GM18873 (cell line): ENCODE measurements at regions not wholly inside any gene's neighbourhood (a gene's known extent, or its start where the extent isn't known, plus 50 kb on each side); places are given as distances from the start of the nearest gene placed in this dataset.

Experiments used
- ATAC-seq: cut with Tn5 transposase; IDR thresholded peaks from one replicate; pipeline ENCODE4 v1.9.1; 2021; ENCODE audit warnings: mild to moderate bottlenecking, moderate library complexity, moderate number of reproducible peaks; ENCODE audit not compliant: unreplicated experiment, low FRiP score

GRCh38 chr17:79239205-79239604 is 164.6 kb downstream of the ENGASE start:
- no peak for ATAC-seq

GRCh38 chr17:79237448-79238053 is 162.9 kb downstream of the ENGASE start:
- no peak for ATAC-seq

GRCh38 chr17:79235808-79236207 is 161.2 kb downstream of the ENGASE start:
- ATAC-seq, result no peak

- no peak for ATAC-seq
Observed at GRCh38 chr17:79233916-79234551, 159.4 kb downstream of the ENGASE start.

GRCh38 chr17:79232957-79233356 is 158.3 kb downstream of the ENGASE start:
- no peak for ATAC-seq

- ATAC-seq, result no peak
Observed at GRCh38 chr17:79231766-79232287, 157.2 kb downstream of the ENGASE start.

- no peak for ATAC-seq
Observed at GRCh38 chr17:79230576-79230975, 156.0 kb downstream of the ENGASE start.

- ATAC-seq, result no peak
Observed at GRCh38 chr17:79226037-79226436, 151.4 kb downstream of the ENGASE start.

GRCh38 chr17:79224903-79225302 is 150.3 kb downstream of the ENGASE start:
- no peak for ATAC-seq

- ATAC-seq, result no peak
Observed at GRCh38 chr17:79224476-79224875, 149.9 kb downstream of the ENGASE start.

GRCh38 chr17:79223953-79224352 is 149.3 kb downstream of the ENGASE start:
- no peak for ATAC-seq

GRCh38 chr17:79223471-79223870 is 148.8 kb downstream of the ENGASE start:
- no peak for ATAC-seq

GRCh38 chr17:79221597-79221996 is 147.0 kb downstream of the ENGASE start:
- no peak for ATAC-seq

- no peak for ATAC-seq
Observed at GRCh38 chr17:79220713-79221291, 146.2 kb downstream of the ENGASE start.

GRCh38 chr17:79220201-79220712 is 145.6 kb downstream of the ENGASE start:
- ATAC-seq, result no peak

- ATAC-seq, result no peak
Observed at GRCh38 chr17:79219208-79219935, 144.7 kb downstream of the ENGASE start.

GRCh38 chr17:79218825-79219200 is 144.2 kb downstream of the ENGASE start:
- no peak for ATAC-seq

GRCh38 chr17:79218175-79218824 is 143.7 kb downstream of the ENGASE start:
- no peak for ATAC-seq

GRCh38 chr17:79217473-79218135 is 143.0 kb downstream of the ENGASE start:
- ATAC-seq, result no peak

- no peak for ATAC-seq
Observed at GRCh38 chr17:79216826-79217225, 142.2 kb downstream of the ENGASE start.
